Activated gamma-delta T cell treated with Interleukin-2 at 50 U/mL for 16 hours (primary cell): ENCODE measurements at regions not wholly inside any gene's neighbourhood (a gene's known extent, or its start where the extent isn't known, plus 50 kb on each side); places are given as distances from the start of the nearest gene placed in this dataset.

Source experiments
- DNase-seq: peaks from one replicate; pipeline ENCODE4 v3.0.0-alpha.2; 2020

DNA sequence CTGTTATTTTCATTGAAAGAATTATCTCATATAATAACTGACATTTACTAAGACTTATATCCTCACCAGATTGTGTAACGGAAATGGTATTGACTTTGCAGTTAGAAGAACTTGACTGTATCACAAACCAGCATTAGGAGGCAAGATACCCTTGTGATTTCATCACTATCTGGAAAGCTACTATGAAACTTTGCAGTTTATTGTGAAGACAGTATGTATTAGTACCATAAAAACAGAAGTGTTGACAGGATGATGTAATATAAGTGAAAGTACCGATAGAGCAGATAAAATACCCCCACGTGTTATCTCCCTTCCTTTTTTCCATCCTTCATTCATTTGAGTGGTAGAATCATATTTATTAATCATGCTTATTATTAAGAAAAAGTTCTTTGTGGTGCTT, 365.7 kb upstream of the KLHL1 start:
- DNase-seq = no peak

DNA sequence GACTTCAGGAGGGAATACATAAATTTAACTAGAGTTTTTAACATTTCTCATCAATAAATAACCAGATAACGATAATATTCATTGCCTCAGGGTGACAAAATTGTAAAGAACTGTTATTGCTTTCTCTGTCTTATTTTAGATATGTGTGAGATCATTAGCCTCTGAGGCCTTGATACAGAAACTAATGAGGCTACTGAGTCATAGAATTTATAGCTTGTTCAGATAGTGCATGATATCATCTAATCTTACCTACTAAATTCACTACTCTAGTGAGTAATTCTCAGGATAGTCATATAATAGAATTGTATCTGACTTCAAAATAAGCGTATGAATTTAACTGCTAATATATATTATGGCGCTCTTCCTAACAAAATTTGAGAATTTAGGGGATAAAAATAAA, 360.8 kb upstream of the KLHL1 start:
- DNase-seq = no peak

DNA sequence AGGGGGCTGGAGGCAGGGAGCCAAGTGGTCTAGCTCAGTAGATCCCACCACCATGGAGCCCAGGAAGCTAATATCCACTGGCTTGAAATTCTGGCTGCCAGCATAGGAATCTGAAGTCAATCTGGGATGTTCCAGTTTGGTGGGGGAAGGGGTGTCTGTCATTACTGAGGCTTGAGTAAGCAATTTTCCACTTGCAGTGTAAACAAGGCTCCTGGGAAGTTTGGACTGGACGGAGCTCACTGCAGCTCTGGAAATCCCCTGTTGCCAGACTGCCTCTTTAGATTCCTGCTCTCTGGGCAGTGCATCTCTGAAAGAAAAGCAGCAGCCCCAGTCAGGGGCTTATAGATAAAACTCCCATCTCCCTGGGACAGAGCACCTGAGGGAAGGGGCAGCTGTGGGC, 349.2 kb upstream of the KLHL1 start:
- DNase-seq = no peak

DNA sequence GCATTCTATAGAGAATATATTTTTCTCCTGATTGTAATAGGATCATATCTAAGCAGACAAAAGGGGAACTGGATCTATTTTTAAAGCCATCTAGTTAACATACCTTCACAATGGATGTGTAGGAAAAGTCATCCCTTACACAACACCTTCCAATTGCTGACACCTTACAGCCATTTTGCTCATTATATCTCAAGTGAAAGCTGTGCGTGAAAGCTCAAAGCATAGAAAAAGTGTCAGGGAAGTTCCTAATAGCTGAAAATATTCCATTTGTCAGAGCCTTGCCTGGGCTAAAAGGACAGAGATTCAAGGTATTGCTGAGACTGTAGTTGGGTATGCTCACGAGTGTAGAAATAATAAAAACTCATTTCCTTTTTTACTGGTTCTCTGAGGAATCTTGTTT, 340.6 kb upstream of the KLHL1 start:
- DNase-seq = no peak

DNA sequence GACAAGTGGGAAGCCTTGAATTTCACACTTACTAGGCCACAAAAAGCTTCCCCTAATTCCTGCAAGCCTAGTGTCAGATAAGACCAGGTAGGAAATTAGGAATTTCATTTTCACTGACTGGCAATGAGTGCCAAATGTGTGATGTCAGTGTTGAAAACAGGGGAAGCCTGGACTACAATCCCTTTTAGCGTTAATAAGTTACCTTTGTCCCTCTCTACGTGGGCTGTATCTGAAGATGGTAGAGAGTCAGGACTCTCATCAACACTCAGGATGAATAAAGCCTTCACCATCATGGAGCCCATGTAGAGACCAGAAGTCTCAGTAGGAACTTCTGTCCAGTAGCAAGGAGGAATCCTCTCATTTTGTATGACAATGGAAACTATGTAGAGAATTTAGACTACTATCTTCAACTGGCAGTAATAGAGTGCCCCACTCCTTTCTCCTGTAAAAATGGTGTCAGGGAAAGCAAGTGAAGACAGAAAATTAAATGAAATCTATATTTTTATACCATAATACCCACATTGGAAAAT, 324.1 kb upstream of the KLHL1 start:
- DNase-seq = no peak

DNA sequence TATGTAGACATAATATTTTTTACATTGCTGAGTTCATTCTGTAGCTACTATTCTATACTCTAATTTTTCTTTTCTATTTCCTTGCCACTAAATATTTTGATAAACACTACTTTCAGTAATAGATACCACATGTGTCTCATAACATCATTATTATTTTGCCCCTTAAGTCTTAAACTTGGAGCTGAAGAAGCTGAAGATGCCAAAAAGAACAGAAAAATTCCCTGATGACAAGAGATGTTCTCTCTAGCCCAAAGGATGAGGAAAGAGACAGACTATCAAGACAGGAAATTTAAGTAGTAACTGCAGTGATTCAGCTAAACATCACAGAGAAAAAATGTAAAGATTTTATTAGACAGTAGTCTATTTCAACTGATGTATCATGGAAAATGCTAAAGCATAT, 322.0 kb upstream of the KLHL1 start:
- no peak for DNase-seq

DNA sequence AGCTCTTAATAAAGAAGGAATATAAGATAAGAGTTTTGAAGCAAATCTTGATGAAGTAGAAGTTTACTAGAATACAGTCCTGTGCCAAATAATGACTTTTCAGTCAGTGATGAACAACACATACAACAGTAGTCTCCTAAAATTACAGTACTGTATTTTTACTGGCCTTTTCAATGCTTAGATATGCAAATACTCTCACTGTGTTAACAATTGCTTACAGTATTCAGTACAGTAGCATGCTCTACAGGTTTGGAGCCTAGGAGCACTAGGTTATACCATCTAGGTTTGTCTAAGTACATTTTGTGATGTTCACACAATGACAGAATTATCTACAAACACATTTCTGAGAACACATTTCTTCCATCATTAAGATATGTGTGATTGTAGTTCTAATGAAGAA, 316.7 kb upstream of the KLHL1 start:
- no peak for DNase-seq

DNA sequence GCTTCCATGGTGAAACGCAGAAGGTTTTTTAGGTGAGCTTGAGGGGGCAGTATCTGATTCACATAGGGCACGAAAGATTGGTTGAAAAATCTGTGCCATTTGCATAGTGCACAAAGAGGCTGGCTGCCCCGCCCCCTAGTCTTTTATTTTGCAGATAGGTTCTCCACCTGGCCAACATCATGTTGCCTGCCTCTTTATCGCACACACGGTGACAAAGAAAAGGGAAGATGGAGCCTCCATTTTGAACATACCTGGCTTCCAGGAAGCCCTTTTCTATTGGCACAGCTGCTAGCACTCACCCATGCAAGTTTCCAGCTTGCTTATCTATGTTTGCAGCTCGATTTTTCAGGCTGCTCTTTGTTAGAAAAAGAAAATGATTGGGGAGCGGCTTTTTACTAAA, 316.2 kb upstream of the KLHL1 start:
- no peak for DNase-seq

DNA sequence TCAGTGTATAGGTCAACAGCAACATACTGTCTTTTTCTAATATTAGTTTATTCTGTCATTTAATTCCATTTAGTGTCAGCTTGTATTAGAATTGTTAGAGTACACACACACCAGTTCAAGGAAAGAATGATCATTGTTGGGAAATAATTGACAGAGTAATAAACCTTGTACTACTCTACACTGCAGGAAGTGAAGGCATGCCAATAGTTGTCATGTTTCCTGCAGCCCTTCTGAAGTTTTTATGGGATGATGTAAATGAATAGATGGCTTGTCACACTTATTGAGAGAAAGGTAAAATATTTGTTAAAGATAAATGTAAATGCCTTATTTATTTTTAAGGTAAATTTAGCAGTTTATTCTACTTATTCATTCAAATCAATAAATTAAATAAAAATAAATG, 306.9 kb upstream of the KLHL1 start:
- no peak for DNase-seq

DNA sequence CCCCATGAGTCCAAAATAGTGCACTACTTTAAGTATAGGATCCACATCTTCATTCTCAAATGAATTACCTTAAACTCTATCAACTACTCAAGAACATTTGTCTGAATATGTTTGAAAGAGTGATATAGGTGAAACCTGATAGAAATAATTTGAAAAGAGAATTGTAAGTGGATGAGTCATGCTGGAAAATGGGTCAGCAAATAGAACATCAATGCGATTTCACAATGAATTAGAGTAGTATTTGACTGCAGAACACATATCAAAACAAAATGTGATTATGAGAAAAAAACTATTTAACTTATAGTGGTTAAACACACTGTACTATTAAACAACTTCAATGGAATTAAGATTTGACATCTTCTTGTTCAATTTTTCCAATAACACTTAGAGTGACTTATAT, 300.6 kb upstream of the KLHL1 start:
- no peak for DNase-seq

DNA sequence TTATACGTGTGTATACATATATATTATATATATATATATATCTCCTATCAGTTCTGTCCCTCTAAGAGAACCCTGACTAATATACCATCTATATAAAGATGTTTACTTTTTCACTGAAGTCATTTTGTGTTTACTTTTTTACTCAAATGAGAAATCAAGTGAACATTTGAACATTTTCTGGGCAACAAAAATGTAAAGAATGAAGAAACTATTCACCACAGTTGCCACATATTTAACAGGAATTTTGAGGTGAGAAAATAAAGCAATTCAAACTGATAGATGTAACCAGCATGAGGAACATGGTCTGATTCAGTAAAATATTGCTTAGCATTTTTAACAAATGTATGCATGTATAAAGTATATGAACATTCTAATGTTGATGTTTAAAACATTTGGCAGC, 299.2 kb upstream of the KLHL1 start:
- no peak for DNase-seq

DNA sequence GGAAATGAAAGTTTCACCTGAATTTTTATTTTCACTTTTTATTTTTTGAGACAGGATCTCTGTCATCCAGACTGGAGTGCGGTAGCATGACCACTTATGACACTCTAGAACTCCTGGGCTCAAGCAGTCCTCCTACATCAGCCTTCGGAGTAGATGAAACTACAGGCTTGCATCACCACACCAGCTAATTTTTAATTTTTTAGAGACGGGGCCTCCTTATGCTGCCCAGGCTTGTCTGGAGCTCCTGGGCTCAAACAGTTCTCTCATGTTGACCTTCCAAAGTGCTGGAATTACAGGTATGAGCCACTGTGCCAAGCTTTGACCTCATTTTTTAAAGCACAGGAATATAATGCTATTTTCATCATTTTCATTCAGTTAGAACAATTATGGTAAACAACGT, 297.0 kb upstream of the KLHL1 start:
- DNase-seq = no peak

DNA sequence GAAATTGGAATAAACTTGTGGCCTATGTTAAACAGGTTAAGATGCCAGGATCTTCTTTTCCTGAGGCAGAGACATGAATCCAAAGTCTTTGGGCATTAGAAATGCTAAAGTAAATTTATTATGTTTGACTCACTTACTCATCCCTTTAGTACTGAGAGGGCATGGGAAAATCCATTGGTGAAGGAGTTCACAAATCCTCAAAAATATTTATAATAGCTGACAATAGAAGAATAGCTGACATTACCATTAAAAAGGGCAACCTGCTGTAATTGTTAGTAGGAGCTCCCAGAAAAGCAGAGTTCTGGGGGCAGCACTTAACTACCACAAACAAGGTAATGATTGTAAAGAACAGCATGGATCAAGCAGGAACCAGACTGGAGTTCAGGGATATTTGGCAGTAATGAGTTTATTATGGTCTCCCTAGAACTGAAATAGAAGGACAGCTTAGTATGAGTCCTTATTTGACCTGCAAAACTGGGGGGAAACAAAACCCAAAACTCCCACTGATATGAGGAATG, 285.8 kb upstream of the KLHL1 start:
- DNase-seq = no peak

DNA sequence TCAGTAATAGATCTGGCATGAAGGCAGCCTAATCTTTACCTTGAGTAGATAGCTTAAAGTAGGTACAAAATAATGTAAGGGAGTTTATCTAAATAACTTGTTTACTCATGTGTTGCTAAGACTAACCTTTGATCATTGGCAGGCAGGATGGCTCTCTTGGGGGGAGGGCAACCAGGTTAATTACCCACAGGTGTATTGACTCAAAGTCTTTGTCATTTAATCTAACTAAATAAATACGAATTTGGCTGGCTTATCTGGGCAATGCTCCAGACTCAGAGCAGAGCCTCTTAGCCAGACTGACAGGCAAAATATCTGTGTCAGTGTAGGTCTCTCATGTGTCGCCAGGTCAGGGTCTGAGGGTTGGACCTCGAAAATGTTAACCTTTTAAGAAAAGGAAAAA, 283.4 kb upstream of the KLHL1 start:
- DNase-seq = no peak

DNA sequence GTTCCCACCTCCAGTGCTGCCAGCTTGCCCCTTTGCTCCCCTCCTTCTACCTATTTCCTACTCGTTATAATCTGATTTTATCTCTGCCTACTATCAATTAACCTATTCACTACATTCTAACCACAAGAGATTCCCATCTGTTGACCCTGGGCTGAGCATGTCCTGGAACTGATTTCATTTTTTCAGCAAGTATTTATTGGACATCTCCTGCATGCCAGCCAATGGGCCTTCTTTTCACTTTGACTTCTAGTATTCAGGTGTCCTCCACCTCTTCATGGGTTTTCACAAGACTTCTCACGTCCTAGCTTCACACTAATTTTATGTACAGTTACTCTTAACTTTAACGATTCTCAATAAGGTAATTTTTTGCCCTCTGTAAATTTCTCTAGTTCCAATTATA, 282.7 kb upstream of the KLHL1 start:
- no peak for DNase-seq

DNA sequence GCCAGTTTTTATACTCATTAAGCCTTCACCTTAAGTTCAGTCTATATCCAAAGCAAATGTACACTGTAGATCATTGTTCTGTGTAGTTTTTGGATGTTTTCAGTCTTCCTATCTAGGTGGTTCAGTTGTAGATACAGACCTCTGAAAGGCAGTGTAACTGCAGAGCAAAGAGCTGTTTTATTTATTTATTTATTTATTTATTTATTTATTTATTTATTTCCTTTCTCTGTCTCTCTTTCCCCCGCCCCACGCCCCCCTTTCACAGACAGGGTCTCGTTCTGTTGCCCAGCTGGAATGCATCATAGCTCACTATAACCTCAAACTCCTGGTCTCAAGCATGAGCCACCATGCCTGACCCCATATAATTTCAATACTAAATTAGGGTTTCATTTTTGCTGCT, 281.8 kb upstream of the KLHL1 start:
- DNase-seq = no peak

DNA sequence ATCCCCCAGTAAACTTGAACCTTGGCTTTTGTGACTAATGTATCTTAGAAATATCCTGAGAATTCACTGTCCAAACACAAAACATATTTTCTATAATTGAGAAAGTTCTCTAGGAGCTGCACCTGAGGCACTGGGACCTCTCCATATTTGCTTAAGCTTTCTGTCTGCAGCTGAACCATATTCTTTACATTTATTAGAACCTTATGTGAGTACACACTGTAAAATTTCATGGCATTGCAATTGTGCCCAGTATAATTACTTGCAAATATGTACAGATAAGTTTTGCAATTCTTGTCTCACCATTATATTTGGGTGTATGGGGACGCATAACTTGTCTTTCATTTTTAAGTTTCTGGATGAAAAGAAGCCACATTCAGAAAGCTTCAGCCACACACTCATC, 280.7 kb upstream of the KLHL1 start:
- DNase-seq = no peak

DNA sequence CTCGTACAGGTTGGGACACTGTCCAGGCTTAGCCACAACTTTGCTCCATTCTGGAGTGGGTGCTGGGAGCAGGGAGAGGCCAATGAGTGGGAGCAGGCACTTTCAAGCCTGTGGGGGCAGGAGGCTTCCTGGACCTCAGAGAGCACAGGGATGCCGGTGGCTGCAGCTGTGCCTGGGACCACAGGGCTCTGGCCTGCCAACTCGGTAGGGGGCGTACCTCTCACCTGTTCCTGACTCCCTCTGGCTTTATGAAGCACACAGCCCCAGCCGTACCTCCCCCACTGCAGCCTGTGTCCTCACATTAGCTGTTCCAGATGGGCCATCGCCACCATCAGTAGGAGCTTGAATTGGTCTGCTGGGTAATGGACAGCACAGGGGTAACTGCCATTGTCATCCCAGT, 278.7 kb upstream of the KLHL1 start:
- DNase-seq = no peak

DNA sequence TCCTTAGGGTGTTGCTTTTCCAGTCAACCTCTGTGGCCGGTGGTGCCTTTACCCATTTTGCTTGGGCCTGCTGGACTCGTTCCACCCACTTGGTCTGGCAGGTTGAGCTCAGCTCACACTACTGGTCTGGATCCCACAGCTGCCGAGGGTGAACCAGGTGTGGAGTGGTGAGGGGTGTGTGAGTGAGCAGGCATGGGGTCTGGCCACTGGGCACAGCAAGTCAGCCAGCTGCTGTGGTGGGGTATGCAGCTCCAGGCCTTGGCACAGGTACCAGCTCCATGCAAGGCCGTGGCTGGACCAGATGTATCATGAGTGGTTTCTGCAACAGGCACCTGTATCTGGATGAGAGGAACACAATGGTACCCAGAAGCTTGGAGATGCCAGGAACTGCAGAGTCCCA, 277.6 kb upstream of the KLHL1 start:
- no peak for DNase-seq

DNA sequence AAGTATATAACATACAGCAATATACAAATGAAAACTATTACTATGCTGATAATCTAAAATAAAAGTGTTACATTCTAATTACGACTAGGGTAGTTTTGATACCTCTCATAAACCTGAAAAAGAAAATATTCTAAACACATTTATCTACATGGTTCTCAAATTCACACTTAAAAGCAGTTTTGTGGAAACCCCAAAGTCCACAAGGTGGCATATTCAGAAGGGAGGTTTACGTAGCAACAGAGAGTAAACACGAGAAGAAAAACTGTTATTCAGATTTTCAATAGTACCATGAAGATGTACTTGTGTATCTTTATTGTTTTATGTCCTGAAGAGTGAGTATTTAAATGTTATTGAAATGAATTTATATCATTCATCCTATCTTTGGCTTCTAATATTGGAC, 275.9 kb upstream of the KLHL1 start:
- DNase-seq = no peak

DNA sequence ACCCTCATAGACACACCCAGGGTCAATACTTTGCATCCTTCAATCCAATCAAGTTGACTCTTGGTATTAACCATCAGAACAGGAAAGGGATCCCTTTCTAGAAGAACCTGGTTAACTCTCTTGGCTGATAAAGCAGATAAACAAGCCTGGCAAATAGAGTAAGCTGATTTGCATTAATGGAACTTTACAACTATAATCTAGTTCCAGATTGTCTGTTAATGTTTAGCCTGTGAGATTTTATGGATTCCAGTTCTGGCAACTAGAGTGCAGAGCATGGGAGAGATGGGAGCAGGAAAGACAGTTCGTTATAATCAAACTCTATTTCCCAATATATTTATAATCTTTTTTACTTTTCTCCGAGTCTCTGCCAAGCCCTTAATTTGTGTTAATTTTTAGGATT, 272.6 kb upstream of the KLHL1 start:
- DNase-seq = no peak

DNA sequence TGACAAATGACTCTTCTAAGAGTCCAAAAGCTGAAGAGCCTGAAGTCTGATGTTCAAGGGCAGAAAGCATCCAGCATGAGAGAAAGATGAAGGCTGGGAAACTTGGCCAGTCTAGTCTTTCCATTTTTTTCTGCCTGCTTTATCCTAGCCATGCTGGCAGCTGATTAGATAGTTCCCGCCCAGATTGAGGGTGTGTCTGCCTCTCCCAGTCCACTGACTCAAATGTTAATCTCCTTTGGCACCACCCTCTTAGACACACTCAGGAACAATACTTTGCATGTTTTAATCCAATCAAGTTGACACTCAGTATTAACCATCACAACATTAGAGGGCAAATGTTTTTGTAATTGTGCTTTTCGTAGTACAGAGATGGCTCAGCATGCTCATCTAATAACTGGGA, 267.5 kb upstream of the KLHL1 start:
- DNase-seq = no peak

DNA sequence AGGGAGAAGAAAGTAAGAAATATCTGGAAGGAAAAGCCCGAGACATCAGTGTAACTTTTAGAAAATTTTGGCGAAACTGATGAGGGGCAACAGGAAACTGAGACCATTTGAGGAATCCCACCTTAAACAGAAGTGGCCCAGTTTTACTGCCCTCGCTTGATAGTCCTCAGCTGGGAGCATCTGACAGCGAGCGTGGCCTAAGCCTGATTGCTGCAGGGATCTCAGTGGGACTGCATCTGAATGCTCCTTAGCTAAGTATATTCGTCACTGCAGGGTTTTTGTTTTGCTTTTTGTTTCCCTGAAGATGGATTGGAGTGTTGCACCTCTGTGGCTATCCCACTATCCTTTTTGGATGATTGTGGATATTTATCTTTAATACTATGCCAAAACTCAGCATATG, 262.7 kb upstream of the KLHL1 start:
- DNase-seq = no peak

DNA sequence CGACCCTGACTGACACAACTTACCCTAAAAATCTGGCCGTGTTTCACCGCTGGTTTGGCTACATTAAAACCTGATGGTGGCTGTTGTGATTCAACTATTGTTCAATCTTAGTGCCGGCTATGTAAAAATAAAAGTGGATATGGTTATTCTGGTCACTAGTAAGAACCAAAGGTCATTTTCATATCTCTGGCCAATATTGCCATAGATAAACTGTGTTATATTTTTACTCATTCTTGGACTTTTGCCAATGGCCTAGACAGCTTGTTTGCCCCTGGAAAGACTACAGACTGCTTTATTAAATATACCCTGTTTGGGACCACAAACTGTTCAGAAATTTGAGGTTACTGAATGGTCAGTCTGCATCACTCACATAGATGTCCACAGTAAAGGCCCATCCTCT, 258.5 kb upstream of the KLHL1 start:
- no peak for DNase-seq

DNA sequence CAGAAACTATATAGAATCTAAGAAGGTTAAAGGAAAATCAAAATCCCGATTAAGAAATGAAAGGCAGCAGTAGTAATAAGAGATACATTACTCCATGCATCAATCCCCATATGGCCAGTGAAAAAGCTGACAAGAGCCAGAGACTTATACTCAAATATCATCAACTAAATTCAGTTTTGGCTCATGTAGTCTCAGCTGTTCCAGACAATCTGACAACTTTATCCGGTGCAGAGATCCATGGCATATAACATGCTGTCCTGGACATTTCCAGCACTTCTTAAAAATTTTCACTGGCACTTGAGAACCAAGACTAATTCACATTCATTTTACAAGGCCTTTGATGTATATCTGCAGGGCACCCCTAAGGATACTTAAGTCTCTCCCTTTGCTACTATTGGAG, 255.7 kb upstream of the KLHL1 start:
- no peak for DNase-seq
